H1 (cell line): ENCODE measurements at regions not wholly inside any gene's neighbourhood (a gene's known extent, or its start where the extent isn't known, plus 50 kb on each side); places are given as distances from the start of the nearest gene placed in this dataset.

Experiments used
- CTCF ChIA-PET: fragments of 300-600 bp; sonication (Branson Sonifier 250); formaldehyde crosslinking; loops from one replicate; lab custom pipeline; 2021; ENCODE audit not compliant: partially characterized antibody; lab: Charles Lee
- POLR2A ChIA-PET: fragments of 300-600 bp; sonication (Branson Sonifier 250); formaldehyde crosslinking; loops from one replicate; lab custom pipeline; 2021; ENCODE audit warnings: inconsistent platforms; ENCODE audit not compliant: partially characterized antibody; lab: Charles Lee
- DNase-seq, 2 experiments: peaks; one replicate each; pipeline versions ENCODE4 v3.0.0 to v3.0.0-alpha.2; 2010 to 2022; ENCODE audit warnings: low spot score in 2 of 2, low read depth in 1 of 2, mixed read lengths in 1 of 2
- FAIRE-seq: peaks from 2 replicates; lab custom pipeline; 2011; peaks lifted over from hg19 to GRCh38; lab: Jason Lieb, UNC
- H2AFZ ChIP-seq: 2 replicates; pipeline ENCODE4 v1.8.1; 2012; ENCODE audit warnings: low read length, inconsistent platforms
- H2AK5ac ChIP-seq: 2 replicates; pipeline ENCODE4 v1.6.1; 2013; ENCODE audit warnings: low read depth, low read length
- H2BK120ac ChIP-seq: replicated peaks from 2 replicates; pipeline ENCODE3; 2013; ENCODE audit warnings: low read depth, low read length, inconsistent platforms
- H2BK12ac ChIP-seq: 2 replicates; pipeline ENCODE4 v1.6.1; 2013; ENCODE audit warnings: low read depth, low read length
- H2BK15ac ChIP-seq: 2 replicates; pipeline ENCODE4 v1.6.1; 2013; ENCODE audit warnings: low read length
- H2BK20ac ChIP-seq: 2 replicates; pipeline ENCODE4 v1.6.1; 2013; ENCODE audit warnings: low read length
- H2BK5ac ChIP-seq: 2 replicates; pipeline ENCODE4 v1.6.1; 2013; ENCODE audit warnings: low read depth, low read length
- H3K14ac ChIP-seq: 2 replicates; pipeline ENCODE4 v1.6.1; 2013; ENCODE audit warnings: inconsistent platforms; ENCODE audit not compliant: insufficient read length
- H3K18ac ChIP-seq: 2 replicates; pipeline ENCODE4 v1.6.1; 2013; ENCODE audit warnings: low read length; ENCODE audit errors: extremely low read depth
- H3K23ac ChIP-seq: 2 replicates; pipeline ENCODE4 v1.6.1; 2013; ENCODE audit warnings: inconsistent platforms; ENCODE audit not compliant: insufficient read length
- H3K23me2 ChIP-seq: 2 replicates; pipeline ENCODE4 v1.6.1; 2013; ENCODE audit warnings: low read depth, low read length
- H3K27ac ChIP-seq: 2 replicates; pipeline ENCODE4 v1.6.1; 2011; ENCODE audit warnings: low read depth, low read length, inconsistent platforms
- H3K27me3 ChIP-seq, 4 experiments: replicated peaks in 1 of 4; 1 replicate in 1 of 4; 2 replicates in 3 of 4; pipeline versions ENCODE4 v1.6.1 to v1.8.1; 2011 to 2013; ENCODE audit warnings: low read length in 3 of 4, mild to moderate bottlenecking in 3 of 4, inconsistent platforms in 2 of 4, mixed read lengths in 2 of 4, moderate library complexity in 1 of 4; ENCODE audit not compliant: control insufficient read depth in 3 of 4, insufficient read depth in 3 of 4; ENCODE audit errors: extremely low read depth in 1 of 4
- H3K36me3 ChIP-seq, 4 experiments: 2 replicates each; pipeline versions ENCODE4 v1.6.1 to v1.8.1; 2011 to 2013; ENCODE audit warnings: mild to moderate bottlenecking in 4 of 4, low read length in 3 of 4, moderate library complexity in 2 of 4, control low read depth in 1 of 4, inconsistent platforms in 1 of 4; ENCODE audit not compliant: insufficient read depth in 4 of 4, control insufficient read depth in 2 of 4
- H3K4ac ChIP-seq: replicated peaks from 2 replicates; pipeline ENCODE3; 2013; ENCODE audit warnings: low read length, low read depth, mixed read lengths, inconsistent platforms; ENCODE audit not compliant: insufficient read length
- H3K4me1 ChIP-seq, 4 experiments: replicated peaks in 1 of 4; 1 replicate in 1 of 4; 2 replicates in 3 of 4; pipeline versions ENCODE4 v1.6.1 to v1.8.1; 2011 to 2013; ENCODE audit warnings: low read length in 3 of 4, inconsistent platforms in 2 of 4, mixed read lengths in 1 of 4; ENCODE audit not compliant: insufficient read depth in 4 of 4, control insufficient read depth in 3 of 4
- H3K4me2 ChIP-seq, 2 experiments: 2 replicates each; pipeline versions ENCODE4 v1.6.1 to v1.8.1; 2011 to 2013; ENCODE audit warnings: low read depth in 2 of 2, low read length in 2 of 2, control low read depth in 1 of 2, inconsistent platforms in 1 of 2, mild to moderate bottlenecking in 1 of 2; ENCODE audit not compliant: insufficient read depth in 1 of 2
- H3K4me3 ChIP-seq, 4 experiments: fragments of 200-600, 300-600 bp in 1 of 4; sonication (generic), shearing (Covaris generic), sonication (Bioruptor Twin) in 1 of 4; 2 replicates each; pipeline versions ENCODE4 v1.5.1 to v1.8.1; 2011 to 2016; ENCODE audit warnings: low read length in 4 of 4, low read depth in 3 of 4, control low read depth in 2 of 4, inconsistent platforms in 2 of 4, mild to moderate bottlenecking in 2 of 4, mixed read lengths in 1 of 4, moderate library complexity in 1 of 4; ENCODE audit not compliant: insufficient read depth in 2 of 4; ENCODE audit errors: extremely low read depth in 1 of 4
- H3K56ac ChIP-seq: replicated peaks from 2 replicates; pipeline ENCODE3; 2013; ENCODE audit warnings: low read depth, mild to moderate bottlenecking, mixed read lengths, low read length, inconsistent platforms; ENCODE audit not compliant: insufficient read length
- H3K79me1 ChIP-seq: 2 replicates; pipeline ENCODE4 v1.6.1; 2013; ENCODE audit warnings: low read depth, low read length, control low read depth
- H3K79me2 ChIP-seq, 2 experiments: 2 replicates each; pipeline versions ENCODE4 v1.6.1 to v1.8.1; 2012 to 2013; ENCODE audit warnings: low read length in 2 of 2, mild to moderate bottlenecking in 2 of 2, inconsistent platforms in 1 of 2; ENCODE audit not compliant: insufficient read depth in 2 of 2, control insufficient read depth in 1 of 2
- H3K9ac ChIP-seq, 4 experiments: replicated peaks in 1 of 4; 1 replicate in 1 of 4; 2 replicates in 3 of 4; pipeline versions ENCODE4 v1.6.1 to v1.8.1; 2011 to 2013; ENCODE audit warnings: low read depth in 3 of 4, low read length in 3 of 4, control low read depth in 2 of 4, mild to moderate bottlenecking in 2 of 4, moderate library complexity in 2 of 4, inconsistent platforms in 1 of 4; ENCODE audit errors: extremely low read depth in 1 of 4
- H3K9me3 ChIP-seq, 2 experiments: 2 replicates each; pipeline versions ENCODE4 v1.6.1 to v1.8.1; 2012 to 2013; ENCODE audit warnings: mild to moderate bottlenecking in 2 of 2, moderate library complexity in 2 of 2, control low read depth in 1 of 2, inconsistent platforms in 1 of 2, low read depth in 1 of 2, low read length in 1 of 2, mixed read lengths in 1 of 2; ENCODE audit not compliant: insufficient read depth in 2 of 2
- H4K20me1 ChIP-seq, 2 experiments: replicated peaks in 1 of 2; 2 replicates each; pipeline versions ENCODE3 to v1.8.1; 2011 to 2013; ENCODE audit warnings: inconsistent platforms in 2 of 2, low read length in 2 of 2, mild to moderate bottlenecking in 1 of 2; ENCODE audit not compliant: insufficient read depth in 2 of 2, control insufficient read depth in 1 of 2
- H4K5ac ChIP-seq: 2 replicates; pipeline ENCODE4 v1.6.1; 2013; ENCODE audit warnings: low read length, low read depth, mixed read lengths, inconsistent platforms; ENCODE audit not compliant: insufficient read length
- H4K8ac ChIP-seq: 2 replicates; pipeline ENCODE4 v1.8.0; 2013; ENCODE audit warnings: mild to moderate bottlenecking, moderate library complexity, low read length, inconsistent platforms; ENCODE audit not compliant: insufficient read depth; ENCODE audit errors: extremely low read depth
- H4K91ac ChIP-seq: replicated peaks from 2 replicates; pipeline ENCODE3; 2013; ENCODE audit warnings: low read length, mixed read lengths, inconsistent platforms; ENCODE audit not compliant: insufficient read length
- CBX5 ChIP-seq: fragments of 300-800, 300-1000 bp; sonication (generic); IDR thresholded peaks from 2 replicates; pipeline ENCODE4 v1.7.1; 2016; ENCODE audit warnings: antibody characterized with exemption, low read length, low read depth
- RNF2 ChIP-seq: fragments of 200-900, 300-1000 bp; sonication (generic); IDR thresholded peaks from 2 replicates; pipeline ENCODE4 v1.7.1; 2016; ENCODE audit warnings: borderline replicate concordance, low read depth, mild to moderate bottlenecking, antibody characterized with exemption, low read length; ENCODE audit not compliant: poor library complexity, severe bottlenecking; ENCODE audit errors: missing control alignments
- WGBS, 2 experiments: shearing (Covaris generic) in 1 of 2; methylation state at CpG; one replicate each; pipeline versions ENCODE4 v1.1.6 to v1.1.7; 2013 to 2015; ENCODE audit warnings: low lambda C conversion rate in 2 of 2, mixed read lengths in 2 of 2, inconsistent platforms in 1 of 2, low coverage in 1 of 2, missing lambda C conversion rate in 1 of 2; ENCODE audit not compliant: insufficient replicate concordance in 2 of 2, insufficient coverage in 1 of 2, insufficient read length in 1 of 2; ENCODE audit errors: extremely low coverage in 1 of 2, missing lambda C conversion rate in 1 of 2; 5-methylcytosine and 5-hydroxymethylcytosine counted together

GRCh38 chr5:4222821-4223220 lies 627.2 kb downstream of the IRX1 start:
- H3K27ac ChIP-seq = no peak overlapping the region
- 92% methylated on average over 15 of the region's 15 CpGs; no CpG with 5 or more reads in 1 of the 2 experiments for WGBS, 2 experiments
- FAIRE-seq = no peak

More at GRCh38 chr5:4222821-4223220, 627.2 kb downstream of the IRX1 start:
- Histone ChIP-seq H3K36me3 (no peaks in the 10 kb centered on the region), H3K9ac (no peak overlapping the region), H4K20me1 (no peaks in the 10 kb centered on the region), H2AK5ac (no peak overlapping the region), H3K23me2 (no peaks in the 10 kb centered on the region), H4K5ac (no peak overlapping the region), H3K18ac (no peak overlapping the region), H2BK120ac (no peak overlapping the region), H3K4me3 (no peak overlapping the region), H3K9me3 (no peaks in the 10 kb centered on the region), H2AFZ (no peak overlapping the region), H3K4me1 (no peaks in the 10 kb centered on the region), H4K8ac (no peak overlapping the region), H3K14ac (no peak overlapping the region), H2BK12ac (no peak overlapping the region), H4K91ac (no peak overlapping the region), H3K4me2 (no peak overlapping the region), H3K23ac (no peak overlapping the region), H3K56ac (no peak overlapping the region), H3K79me2 (no peaks in the 10 kb centered on the region), H2BK15ac (no peak overlapping the region), H3K27me3 (no peaks in the 10 kb centered on the region), H3K4ac (no peak overlapping the region), H2BK5ac (no peak overlapping the region), H2BK20ac (no peak overlapping the region), H3K79me1 (no peaks in the 10 kb centered on the region)
- TF ChIP-seq CBX5 (no peak), RNF2 (no peak)
- no peak for DNase-seq
- ChIA-PET CTCF (no interaction called here), POLR2A (no interaction called here)
